Lower leg skin (tissue), 3 donors: ENCODE measurements at regions not wholly inside any gene's neighbourhood (a gene's known extent, or its start where the extent isn't known, plus 50 kb on each side); places are given as distances from the start of the nearest gene placed in this dataset.

ENCODE experiments used
- CTCF ChIP-seq, 3 donors: fragments of 450-650 bp; IDR thresholded peaks; one replicate each; pipeline ENCODE4 v1.5.1; 2016; ENCODE audit warnings: antibody characterized with exemption in 3 of 3, mild to moderate bottlenecking in 3 of 3, moderate library complexity in 2 of 3
- POLR2A ChIP-seq, 2 donors: fragments of 450-650 bp; IDR thresholded peaks; one replicate each; pipeline ENCODE4 v1.6.1; 2016 to 2017; ENCODE audit warnings: antibody characterized with exemption in 2 of 2, mild to moderate bottlenecking in 1 of 2, moderate library complexity in 1 of 2

- TF ChIP-seq CTCF (IDR thresholded peaks at IDR 0.05) (no peak), POLR2A (IDR thresholded peaks at IDR 0.05) (no peak)
Measured at GRCh38 chr9:118003240-118003639, 299.0 kb downstream of the TLR4 start.
